IMR-90 (cell line): ENCODE measurements at regions not wholly inside any gene's neighbourhood (a gene's known extent, or its start where the extent isn't known, plus 50 kb on each side); places are given as distances from the start of the nearest gene placed in this dataset.

Experiments
- ATAC-seq: fragments of 200-7000 bp; cut with Tn5 transposase; 2 replicates; pipeline ENCODE4 v1.9.1; 2020; ENCODE audit warnings: low read depth, mild to moderate bottlenecking, moderate library complexity
- BruUV-seq: library from RNA; stranded (reverse); fragments of 400-500 nt; replicated peaks from 2 replicates; lab custom pipeline; 2021; lab: Mats Ljungman, UMichigan
- CTCF ChIA-PET: fragments of 300-600 bp; formaldehyde crosslinking; extraction: SDS; loops from one replicate; lab custom pipeline; 2021; ENCODE audit warnings: antibody characterized with exemption; lab: Yijun Ruan, JAX
- POLR2A ChIA-PET: fragments of 300-600 bp; sonication (Branson Sonifier 250); formaldehyde crosslinking; loops from one replicate; lab custom pipeline; 2022; ENCODE audit warnings: antibody characterized with exemption; ENCODE audit not compliant: unreplicated experiment; lab: Charles Lee
- DNase-seq: peaks from one replicate; pipeline ENCODE4 v3.0.0; 2013
- H2AFZ ChIP-seq: replicated peaks from 2 replicates; pipeline ENCODE3; 2013; ENCODE audit warnings: low read length, mild to moderate bottlenecking; ENCODE audit not compliant: poor library complexity
- H2AK5ac ChIP-seq: 2 replicates; pipeline ENCODE4 v1.6.1; 2013; ENCODE audit warnings: low read depth, low read length, inconsistent platforms
- H2AK9ac ChIP-seq: replicated peaks from 2 replicates; pipeline ENCODE3; 2013; ENCODE audit warnings: mild to moderate bottlenecking, low read depth, low read length, moderate library complexity; ENCODE audit not compliant: poor library complexity
- H2BK120ac ChIP-seq: 2 replicates; pipeline ENCODE4 v1.6.1; 2013; ENCODE audit warnings: low read depth, low read length, inconsistent platforms
- H2BK15ac ChIP-seq: 3 replicates; pipeline ENCODE4 v1.6.1; 2013; ENCODE audit warnings: low read depth, low read length, inconsistent platforms
- H2BK20ac ChIP-seq: 2 replicates; pipeline ENCODE4 v1.6.1; 2013; ENCODE audit warnings: low read depth, mild to moderate bottlenecking, inconsistent platforms, low read length, moderate library complexity
- H2BK5ac ChIP-seq: 2 replicates; pipeline ENCODE4 v1.6.1; 2013; ENCODE audit warnings: mild to moderate bottlenecking, low read depth, low read length, inconsistent platforms; ENCODE audit not compliant: poor library complexity, severe bottlenecking
- H3K14ac ChIP-seq: replicated peaks from 2 replicates; pipeline ENCODE4 v1.6.1; 2013; ENCODE audit warnings: low read depth, low read length, inconsistent platforms
- H3K18ac ChIP-seq: 2 replicates; pipeline ENCODE4 v1.6.1; 2013; ENCODE audit warnings: low read depth, low read length, control low read depth
- H3K23ac ChIP-seq: 2 replicates; pipeline ENCODE4 v1.6.1; 2013; ENCODE audit warnings: low read depth, low read length, inconsistent platforms
- H3K27ac ChIP-seq: 2 replicates; pipeline ENCODE4 v1.5.1; 2013; ENCODE audit warnings: mild to moderate bottlenecking, control low read depth, low read length; ENCODE audit not compliant: insufficient read depth
- H3K27me3 ChIP-seq: 2 replicates; pipeline ENCODE4 v1.6.1; 2013; ENCODE audit warnings: low read length; ENCODE audit not compliant: control insufficient read depth, insufficient read depth
- H3K36me3 ChIP-seq: 2 replicates; pipeline ENCODE4 v1.6.1; 2013; ENCODE audit warnings: low read length, mixed read lengths; ENCODE audit not compliant: control insufficient read depth, insufficient read depth
- H3K4ac ChIP-seq: 2 replicates; pipeline ENCODE4 v1.6.1; 2013; ENCODE audit warnings: low read depth, low read length, inconsistent platforms
- H3K4me1 ChIP-seq: 2 replicates; pipeline ENCODE4 v1.6.1; 2013; ENCODE audit warnings: low read length, mixed read lengths; ENCODE audit not compliant: control insufficient read depth, insufficient read depth
- H3K4me2 ChIP-seq: 2 replicates; pipeline ENCODE4 v1.6.1; 2013; ENCODE audit warnings: low read depth, mild to moderate bottlenecking, control low read depth, low read length, moderate library complexity
- H3K4me3 ChIP-seq: 2 replicates; pipeline ENCODE4 v1.5.1; 2013; ENCODE audit warnings: low read depth, mild to moderate bottlenecking, control low read depth, low read length, moderate library complexity; ENCODE audit not compliant: insufficient read depth
- H3K56ac ChIP-seq: 2 replicates; pipeline ENCODE4 v1.6.1; 2013; ENCODE audit warnings: low read length, inconsistent platforms; ENCODE audit not compliant: insufficient read depth; ENCODE audit errors: extremely low read depth
- H3K79me1 ChIP-seq, 2 experiments: 2 replicates each; pipeline ENCODE4 v1.6.1; 2013; ENCODE audit warnings: low read length in 2 of 2, inconsistent platforms in 1 of 2, low read depth in 1 of 2
- H3K9ac ChIP-seq: 2 replicates; pipeline ENCODE4 v1.6.1; 2013; ENCODE audit warnings: low read depth, low read length, control low read depth
- H3K9me1 ChIP-seq: 2 replicates; pipeline ENCODE4 v1.6.1; 2013; ENCODE audit warnings: low read length, inconsistent platforms; ENCODE audit not compliant: insufficient read depth
- H3K9me3 ChIP-seq: 2 replicates; pipeline ENCODE4 v1.6.1; 2013; ENCODE audit warnings: low read length; ENCODE audit not compliant: control insufficient read depth, insufficient read depth
- H4K20me1 ChIP-seq: 2 replicates; pipeline ENCODE4 v1.6.1; 2013; ENCODE audit warnings: low read length, inconsistent platforms; ENCODE audit not compliant: insufficient read depth
- H4K5ac ChIP-seq: 2 replicates; pipeline ENCODE4 v1.6.1; 2013; ENCODE audit warnings: mild to moderate bottlenecking, low read depth, low read length, control low read depth
- H4K8ac ChIP-seq, 2 experiments: 2 replicates each; pipeline ENCODE4 v1.6.1; 2013; ENCODE audit warnings: low read depth in 2 of 2, low read length in 2 of 2, control low read depth in 1 of 2, inconsistent platforms in 1 of 2
- H4K91ac ChIP-seq: 2 replicates; pipeline ENCODE4 v1.6.1; 2013; ENCODE audit warnings: low read depth, low read length, inconsistent platforms; ENCODE audit not compliant: insufficient read depth
- BHLHE40 ChIP-seq: fragments of 150-350 bp; IDR thresholded peaks from 2 replicates; pipeline ENCODE4 v1.6.1; 2016; ENCODE audit warnings: mild to moderate bottlenecking, low read depth, low read length
- CEBPB ChIP-seq: IDR thresholded peaks from 2 replicates; pipeline ENCODE4 v1.6.1; 2012; ENCODE audit warnings: low read depth, low read length, improper control_type of control experiment
- FOS ChIP-seq: fragments of 150-350 bp; IDR thresholded peaks from 2 replicates; pipeline ENCODE4 v1.6.1; 2016; ENCODE audit warnings: low read depth, low read length
- NFE2L2 ChIP-seq: fragments of 150-350 bp; IDR thresholded peaks from 2 replicates; pipeline ENCODE4 v1.6.1; 2016; ENCODE audit warnings: low read depth, mild to moderate bottlenecking, low read length
- POLR2A ChIP-seq: IDR thresholded peaks from 2 replicates; pipeline ENCODE4 v1.6.1; 2012; ENCODE audit warnings: mild to moderate bottlenecking, low read depth, low read length
- RAD21 ChIP-seq: IDR thresholded peaks from 2 replicates; pipeline ENCODE4 v1.6.1; 2012; ENCODE audit warnings: low read length, improper control_type of control experiment
- RFX5 ChIP-seq: IDR thresholded peaks from 2 replicates; pipeline ENCODE4 v1.8.0; 2012; ENCODE audit warnings: low read depth, mild to moderate bottlenecking, low read length, moderate library complexity
- WGBS, 2 experiments: methylation state at CpG; one replicate each; pipeline versions ENCODE4 v1.1.5 to v1.1.7; 2013; ENCODE audit warnings: missing lambda C conversion rate in 2 of 2; ENCODE audit not compliant: insufficient read length in 1 of 2; ENCODE audit errors: extremely low coverage in 2 of 2; 5-methylcytosine and 5-hydroxymethylcytosine counted together
- dilution Hi-C: fragments of 300-500 bp; cut with HindIII; formaldehyde crosslinking; loops from one replicate; pipeline ENCODE4 v1.14.3; 2018; ENCODE audit warnings: low sequenced_read_pairs; ENCODE audit not compliant: unreplicated experiment
- in situ Hi-C: fragments of 300-500 bp; cut with MboI; formaldehyde crosslinking; loops from 3 replicates; pipeline ENCODE4 v1.14.3; 2019; ENCODE audit warnings: low sequenced_read_pairs, inconsistent platforms, mixed read lengths
- intact Hi-C: fragments of 100-400 bp; cut with micrococcal nuclease; formaldehyde crosslinking; loops from 2 replicates; pipeline ENCODE4 v1.10.0; 2022
- TF ChIP-seq, protein P1 (sequence below): fragments of 150-350 bp; IDR thresholded peaks from 2 replicates; pipeline ENCODE4 v1.6.1; 2017; ENCODE audit warnings: mild to moderate bottlenecking, antibody characterized with exemption, low read length, low read depth
- TF ChIP-seq, protein P2 (sequence below): conservative IDR thresholded peaks from 2 replicates; pipeline ENCODE4 v1.5.1; 2012; ENCODE audit warnings: mild to moderate bottlenecking, low read depth, low read length, improper control_type of control experiment

DNA sequence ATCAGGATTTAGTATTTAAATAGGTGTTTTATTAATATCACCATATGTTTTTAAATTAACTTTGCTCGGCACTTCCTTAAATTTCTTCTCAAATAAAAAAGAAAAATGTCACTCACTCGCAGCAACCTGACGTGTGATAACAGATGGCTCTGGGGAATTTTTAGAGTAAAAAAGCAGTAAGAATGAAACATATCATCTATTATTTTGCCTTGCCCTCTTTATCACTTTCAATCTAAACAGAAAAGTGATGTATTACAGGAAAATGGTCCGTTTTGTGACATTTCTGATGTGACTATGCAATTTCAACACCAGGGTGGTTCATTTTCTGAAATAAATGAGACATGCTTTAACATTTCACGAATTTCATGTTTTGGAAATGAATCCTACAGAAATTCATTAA is 1368.0 kb upstream of the LRRTM1 start:
- in situ Hi-C loops (no loop called here), dilution Hi-C loops (no loop called here)
- no peak overlapping the region for H3K4ac ChIP-seq

More for the DNA sequence above, 1368.0 kb upstream of the LRRTM1 start:
- Histone ChIP-seq H3K27me3 (no peaks in the 10 kb centered on the region), H4K8ac (no peak overlapping the region), H3K4me2 (no peak overlapping the region), H4K20me1 (no peaks in the 10 kb centered on the region), H3K4me1 (no peaks in the 10 kb centered on the region), H3K27ac (no peak overlapping the region), H2AFZ (no peak overlapping the region), H4K5ac (no peak overlapping the region), H3K9me3 (no peaks in the 10 kb centered on the region), H3K14ac (no peak overlapping the region), H4K91ac (no peak overlapping the region), H2BK20ac (no peak overlapping the region), H3K36me3 (no peaks in the 10 kb centered on the region), H3K4me3 (no peak overlapping the region), H3K23ac (no peak overlapping the region), H3K56ac (no peak overlapping the region), H3K9me1 (no peaks in the 10 kb centered on the region), H3K79me1 (no peaks in the 10 kb centered on the region), H2BK120ac (no peak overlapping the region), H2BK15ac (no peak overlapping the region), H2AK9ac (no peak overlapping the region), H2AK5ac (no peak overlapping the region), H3K9ac (no peak overlapping the region), H2BK5ac (no peak overlapping the region), H3K18ac (no peak overlapping the region)
- intact Hi-C loops, result no loop called here
- POLR2A ChIA-PET, result no interaction called here
- ATAC-seq, result no peak
- TF ChIP-seq RAD21, result no peak
- TF ChIP-seq, protein P1, sequence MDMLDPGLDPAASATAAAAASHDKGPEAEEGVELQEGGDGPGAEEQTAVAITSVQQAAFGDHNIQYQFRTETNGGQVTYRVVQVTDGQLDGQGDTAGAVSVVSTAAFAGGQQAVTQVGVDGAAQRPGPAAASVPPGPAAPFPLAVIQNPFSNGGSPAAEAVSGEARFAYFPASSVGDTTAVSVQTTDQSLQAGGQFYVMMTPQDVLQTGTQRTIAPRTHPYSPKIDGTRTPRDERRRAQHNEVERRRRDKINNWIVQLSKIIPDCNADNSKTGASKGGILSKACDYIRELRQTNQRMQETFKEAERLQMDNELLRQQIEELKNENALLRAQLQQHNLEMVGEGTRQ, result no peak
- TF ChIP-seq FOS, result no peak
- no peak for TF ChIP-seq RFX5
- TF ChIP-seq NFE2L2, result no peak
- TF ChIP-seq, protein P2, sequence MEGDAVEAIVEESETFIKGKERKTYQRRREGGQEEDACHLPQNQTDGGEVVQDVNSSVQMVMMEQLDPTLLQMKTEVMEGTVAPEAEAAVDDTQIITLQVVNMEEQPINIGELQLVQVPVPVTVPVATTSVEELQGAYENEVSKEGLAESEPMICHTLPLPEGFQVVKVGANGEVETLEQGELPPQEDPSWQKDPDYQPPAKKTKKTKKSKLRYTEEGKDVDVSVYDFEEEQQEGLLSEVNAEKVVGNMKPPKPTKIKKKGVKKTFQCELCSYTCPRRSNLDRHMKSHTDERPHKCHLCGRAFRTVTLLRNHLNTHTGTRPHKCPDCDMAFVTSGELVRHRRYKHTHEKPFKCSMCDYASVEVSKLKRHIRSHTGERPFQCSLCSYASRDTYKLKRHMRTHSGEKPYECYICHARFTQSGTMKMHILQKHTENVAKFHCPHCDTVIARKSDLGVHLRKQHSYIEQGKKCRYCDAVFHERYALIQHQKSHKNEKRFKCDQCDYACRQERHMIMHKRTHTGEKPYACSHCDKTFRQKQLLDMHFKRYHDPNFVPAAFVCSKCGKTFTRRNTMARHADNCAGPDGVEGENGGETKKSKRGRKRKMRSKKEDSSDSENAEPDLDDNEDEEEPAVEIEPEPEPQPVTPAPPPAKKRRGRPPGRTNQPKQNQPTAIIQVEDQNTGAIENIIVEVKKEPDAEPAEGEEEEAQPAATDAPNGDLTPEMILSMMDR, result no peak
- no peak for TF ChIP-seq CEBPB
- TF ChIP-seq BHLHE40, result no peak
- no peak for TF ChIP-seq POLR2A
- DNase-seq, result no peak
- CTCF ChIA-PET, result no interaction called here
- no TSS peak for BruUV-seq
- no CpG with 5 or more reads among the region's 5 CpGs for whole genome bisulfite sequencing, 2 experiments
